IPS-NIHi11 (cell line): ENCODE measurements at regions not wholly inside any gene's neighbourhood (a gene's known extent, or its start where the extent isn't known, plus 50 kb on each side); places are given as distances from the start of the nearest gene placed in this dataset.
"Not testable (repeated sequence)": the region's sequence is repeated elsewhere in the genome, so short reads cannot be mapped to it uniquely, and the experiment has no call there.

ENCODE experiments used
- DNase-seq: peaks from one replicate; pipeline ENCODE4 v3.0.0; 2012; ENCODE audit warnings: mixed read lengths, low spot score

DNA sequence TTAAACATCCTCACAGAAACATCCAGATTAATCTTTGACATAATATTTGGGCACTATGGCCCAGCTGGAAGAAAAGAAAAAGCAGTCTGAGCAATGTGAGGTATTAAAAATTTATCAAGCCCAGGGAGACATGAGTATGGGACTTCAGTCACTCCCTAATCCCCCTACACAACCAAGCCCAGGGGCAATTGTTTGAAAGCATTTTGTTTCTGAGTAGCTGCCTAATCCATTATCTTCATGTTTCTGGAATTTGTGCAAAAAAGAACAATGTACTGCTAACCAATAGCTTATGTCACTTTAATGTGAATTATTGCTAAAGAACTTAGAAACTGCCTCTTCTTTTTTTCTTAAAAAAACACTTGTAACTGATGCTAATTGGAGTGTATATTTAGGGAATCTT is 360.7 kb downstream of the TEX13C start:
- DNase-seq = no peak

DNA sequence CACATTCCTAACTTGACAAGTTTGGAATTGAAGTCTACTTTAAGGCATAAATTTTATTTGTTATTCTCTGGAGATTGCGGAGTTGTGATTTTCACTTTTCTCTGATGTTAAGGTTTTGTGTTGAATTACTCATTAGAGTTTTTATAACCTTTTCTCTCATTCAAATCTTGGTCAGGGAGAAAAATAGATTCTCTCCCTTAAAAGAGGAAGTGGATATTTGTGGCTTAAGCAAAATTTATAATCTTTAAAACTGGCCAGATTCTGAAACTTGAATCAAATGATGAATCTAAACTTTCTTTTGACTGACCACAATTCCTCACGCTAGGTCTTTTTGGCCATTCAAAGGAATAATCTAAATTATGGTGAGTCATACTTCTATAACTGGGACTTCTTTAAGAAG is 361.4 kb downstream of the TEX13C start:
- no peak for DNase-seq

DNA sequence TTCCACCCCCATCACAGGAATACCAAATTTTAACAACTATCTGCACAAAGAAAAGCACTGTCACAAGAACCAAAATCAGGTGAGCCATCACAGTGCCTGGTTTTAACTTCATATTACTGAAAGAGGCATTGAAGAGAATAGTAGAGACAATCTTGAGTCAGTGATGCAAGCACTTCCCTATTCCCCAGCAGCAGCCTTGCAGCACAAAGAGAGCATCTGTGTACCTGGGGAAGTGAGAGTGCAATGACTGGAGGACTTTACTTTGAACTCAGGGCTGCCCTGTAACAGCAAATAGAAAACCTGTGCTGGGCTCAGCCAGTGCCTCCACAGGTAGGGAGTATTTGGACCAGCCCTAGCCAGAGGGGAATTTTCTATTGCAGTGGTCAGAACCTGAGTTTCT is 361.8 kb downstream of the TEX13C start:
- DNase-seq = no peak

DNA sequence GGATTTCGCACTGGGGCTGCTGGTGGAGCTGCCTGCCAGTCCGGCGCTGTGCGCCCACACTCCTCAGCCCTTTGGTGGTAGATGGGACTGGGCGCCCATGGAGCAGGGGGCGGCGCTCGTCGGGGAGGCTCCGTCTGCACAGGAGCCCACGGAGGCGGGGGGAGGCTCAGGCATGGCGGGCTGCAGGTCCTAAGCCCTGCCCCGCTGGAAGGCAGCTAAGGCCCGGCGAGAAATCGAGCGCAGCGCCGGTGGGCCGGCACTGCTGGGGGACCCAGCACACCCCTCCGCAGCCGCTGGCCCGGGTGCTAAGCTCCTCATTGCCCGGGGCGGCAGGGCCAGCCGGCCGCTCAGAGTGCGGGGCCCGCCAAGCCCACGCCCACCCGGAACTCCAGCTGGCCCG is 370.9 kb downstream of the TEX13C start:
- not testable (repeated sequence) for DNase-seq

DNA sequence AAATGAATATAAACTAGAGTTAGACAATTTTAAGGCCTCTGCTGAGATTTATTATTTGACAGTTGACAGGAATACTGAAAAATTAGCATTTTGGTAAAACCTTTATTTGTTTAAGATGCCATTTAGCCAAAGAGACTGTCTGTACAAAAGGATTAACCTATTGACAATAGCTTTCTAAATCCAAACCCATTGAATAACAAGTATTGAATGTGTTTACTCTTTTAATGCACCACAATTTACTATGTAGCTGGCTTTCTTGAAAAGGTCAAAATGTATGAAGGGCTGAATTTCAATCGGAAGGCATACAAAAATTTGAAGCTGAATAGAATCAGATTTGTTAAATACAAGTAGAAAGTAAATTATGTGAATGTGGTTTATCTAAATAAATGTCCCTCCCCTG is 374.5 kb downstream of the TEX13C start:
- DNase-seq = no peak

DNA sequence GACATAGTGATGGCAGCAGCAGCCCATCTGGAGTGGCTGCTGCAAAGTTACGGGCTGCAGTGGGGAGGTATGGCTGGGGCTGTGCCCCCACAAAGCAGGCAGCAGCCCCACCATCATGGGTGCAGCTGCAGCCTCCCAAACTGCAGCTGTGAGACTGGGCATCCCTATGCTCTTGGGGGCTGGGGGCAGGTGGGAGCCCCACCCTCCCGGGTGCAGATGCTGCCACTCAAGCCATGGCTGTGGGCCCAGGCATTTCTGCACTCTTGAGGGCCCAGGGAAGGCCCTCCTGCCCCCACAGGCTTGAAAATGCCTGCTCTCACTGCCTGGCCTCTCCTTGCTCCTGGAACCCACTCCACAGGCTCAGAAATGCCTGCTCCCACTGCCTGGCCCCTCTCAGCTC is 389.4 kb downstream of the TEX13C start:
- DNase-seq = no peak

DNA sequence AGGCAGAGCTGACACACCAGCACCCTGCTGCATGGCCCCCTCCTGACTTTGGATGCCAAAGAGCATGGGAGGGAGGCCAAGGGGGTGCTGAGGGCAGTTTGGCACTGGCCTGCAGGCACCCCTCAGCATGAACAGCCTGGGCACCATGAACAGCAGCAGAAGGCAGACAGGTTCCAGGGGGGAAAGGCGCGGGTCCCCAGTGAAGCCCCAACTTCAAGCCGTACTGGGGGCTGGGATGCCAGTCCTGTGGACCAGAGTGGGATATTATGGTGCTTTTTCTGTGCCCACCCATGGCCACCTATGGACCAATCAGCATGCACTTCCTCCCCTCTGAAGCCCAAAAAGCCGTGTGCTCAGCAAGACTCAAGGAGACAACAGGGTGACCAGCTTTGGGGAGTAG is 389.9 kb downstream of the TEX13C start:
- DNase-seq = no peak

DNA sequence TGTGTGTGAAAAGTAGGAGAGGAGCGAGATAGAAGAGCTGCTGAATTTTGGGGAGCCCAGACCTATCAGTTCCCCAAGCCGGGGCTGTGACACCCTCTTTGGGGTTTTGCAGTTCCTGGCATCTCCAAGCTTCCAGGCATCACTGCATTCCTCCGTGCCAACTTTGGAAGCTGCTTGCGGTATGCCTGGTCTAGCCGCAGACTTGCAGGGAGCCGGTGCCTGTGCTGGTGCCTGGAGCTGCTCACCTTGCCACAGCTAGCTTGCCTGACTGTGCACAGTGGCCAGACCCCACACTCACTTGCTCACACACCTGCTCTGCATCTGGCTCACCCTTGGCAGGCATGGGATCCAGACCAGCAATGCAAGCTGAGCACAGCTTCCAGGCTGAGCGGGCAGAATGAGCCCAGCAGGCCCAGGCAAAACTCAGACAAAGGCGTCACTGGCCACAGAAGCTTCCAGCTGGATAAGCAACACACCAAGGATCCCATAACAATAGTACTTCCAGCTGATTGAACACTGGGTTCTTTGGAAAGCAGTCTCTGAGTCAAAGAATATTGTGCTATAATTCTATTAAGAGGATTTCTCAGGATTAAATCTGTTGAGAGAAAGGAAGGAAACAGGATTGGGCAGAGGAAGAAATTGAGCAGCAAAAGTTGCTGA is 390.9 kb downstream of the TEX13C start:
- no peak for DNase-seq

DNA sequence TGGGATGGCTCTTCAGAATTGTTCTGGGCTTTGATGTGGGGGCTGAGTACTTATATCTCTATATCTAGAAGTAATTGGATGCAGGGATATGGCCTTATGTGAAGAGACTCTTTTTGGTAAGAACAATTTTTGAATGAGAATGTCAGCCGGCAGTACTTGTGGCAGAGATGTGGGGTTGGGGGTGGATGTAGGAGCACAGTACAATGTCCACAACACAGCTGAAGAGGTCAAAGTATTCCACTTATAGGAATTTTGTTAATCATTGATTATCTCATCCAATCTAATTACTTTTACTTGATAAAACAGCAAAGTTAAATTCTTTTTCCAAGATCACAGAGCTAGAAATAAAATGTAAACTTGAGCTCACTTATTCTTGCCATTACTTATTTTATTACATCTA is 391.4 kb downstream of the TEX13C start:
- DNase-seq = no peak

DNA sequence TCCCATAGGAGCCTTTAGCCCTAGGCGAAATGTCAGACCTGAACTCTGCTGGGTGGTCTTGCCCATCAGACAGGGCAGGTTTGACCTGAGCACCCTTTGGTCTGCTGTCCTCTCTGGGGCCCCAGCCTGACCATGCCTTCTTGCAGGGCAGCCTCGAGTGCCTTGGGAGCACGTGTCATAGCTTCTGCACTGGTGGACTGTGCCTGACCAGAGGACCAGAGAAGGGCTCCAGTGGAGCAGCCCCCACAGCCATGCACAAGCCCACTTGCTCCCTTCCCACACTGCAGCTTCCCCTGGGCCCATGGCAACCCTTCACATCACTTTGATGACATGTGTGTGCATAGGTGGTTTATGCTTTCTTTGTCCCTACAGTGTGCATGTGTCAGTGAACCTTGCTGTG is 394.0 kb downstream of the TEX13C start:
- no peak for DNase-seq

DNA sequence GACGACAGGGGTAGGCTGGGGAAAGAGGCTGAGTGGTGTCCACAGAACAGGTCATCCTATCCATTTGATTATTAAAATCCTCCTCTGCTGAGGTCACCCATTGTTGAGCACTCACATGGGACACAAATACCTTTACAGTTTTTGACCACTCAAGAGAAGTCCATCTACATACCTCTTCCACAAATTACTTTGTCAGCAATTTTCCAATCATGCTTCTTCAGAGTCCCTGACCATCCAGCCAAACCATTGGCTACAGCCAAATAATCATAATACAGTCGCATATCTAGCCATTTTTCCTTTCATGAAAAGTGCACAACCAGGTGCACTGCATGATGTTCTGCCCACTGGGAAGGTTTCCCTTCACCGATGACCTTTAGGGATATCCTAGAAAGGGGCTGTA is 407.4 kb downstream of the TEX13C start:
- DNase-seq = no peak

DNA sequence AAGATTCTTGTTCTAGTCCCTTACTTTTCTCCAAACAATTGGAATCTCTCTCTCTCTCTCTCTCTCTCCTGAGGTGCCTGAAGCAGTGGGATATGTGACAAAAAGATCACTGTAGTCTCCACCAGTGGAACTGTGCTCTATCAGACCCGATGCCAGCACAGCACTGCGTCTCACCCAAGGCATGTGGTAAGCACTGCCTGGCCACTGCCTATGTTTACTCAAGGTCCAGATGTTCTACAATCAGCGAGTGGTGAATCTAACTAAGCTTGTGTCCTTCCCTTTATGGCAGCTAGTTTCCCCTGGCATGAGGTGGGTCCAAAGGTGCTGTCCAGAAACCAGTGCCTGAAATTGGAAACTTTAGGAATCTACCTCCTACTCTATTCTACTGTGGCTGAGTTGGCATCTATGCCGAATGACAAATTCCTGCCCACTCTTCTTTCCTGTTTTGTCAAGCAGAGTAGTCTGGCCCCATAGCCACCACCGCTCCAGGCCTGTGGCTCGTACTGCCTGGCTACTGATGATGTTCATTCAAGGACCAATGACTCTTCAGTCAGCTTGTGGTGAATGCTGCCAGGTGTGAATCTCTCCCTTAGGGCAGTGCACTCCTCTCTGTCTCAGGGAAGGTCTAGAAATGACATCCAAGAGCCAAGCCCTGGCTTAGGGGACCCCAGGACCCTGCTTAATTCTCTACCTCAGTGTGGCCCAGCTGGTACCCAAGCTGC is 416.5 kb downstream of the TEX13C start:
- no peak for DNase-seq

DNA sequence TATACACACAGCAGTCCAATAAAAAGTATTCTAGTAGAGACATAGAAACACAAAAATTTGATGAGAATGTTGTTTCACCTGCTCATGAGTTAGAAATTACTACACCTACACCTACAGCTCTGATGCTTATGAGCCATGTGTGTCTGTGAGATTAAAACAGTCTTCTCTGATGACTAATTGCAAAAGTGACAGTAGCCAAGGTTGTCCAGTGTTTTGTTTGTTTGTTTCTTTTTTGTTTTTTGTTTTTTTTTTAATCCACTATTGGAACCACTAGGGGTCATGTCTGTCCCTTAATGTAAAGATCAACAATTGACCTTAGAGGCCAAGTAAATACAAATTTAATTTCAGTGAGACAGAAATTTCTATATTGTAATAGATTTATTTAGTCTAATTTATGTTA is 423.1 kb downstream of the TEX13C start:
- no peak for DNase-seq

DNA sequence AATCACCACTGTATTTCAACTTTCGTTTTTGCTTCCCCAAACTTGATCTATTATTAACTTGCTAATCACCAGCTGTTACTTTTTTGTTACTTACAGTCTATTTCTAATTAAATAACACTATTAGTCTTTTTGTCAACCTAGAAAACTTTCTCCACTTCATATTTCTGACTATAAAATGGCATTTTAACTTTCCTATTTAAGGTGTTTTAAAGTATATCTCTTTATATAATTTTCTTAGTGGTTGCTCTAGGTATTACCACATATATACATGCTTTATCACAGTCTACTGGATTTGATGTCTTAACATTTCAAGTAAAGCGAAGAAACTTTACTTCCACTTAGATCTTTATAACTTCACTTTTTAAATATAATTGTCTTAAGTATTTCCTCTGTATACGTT is 421.2 kb downstream of the DCAF12L2 start:
- DNase-seq = no peak

DNA sequence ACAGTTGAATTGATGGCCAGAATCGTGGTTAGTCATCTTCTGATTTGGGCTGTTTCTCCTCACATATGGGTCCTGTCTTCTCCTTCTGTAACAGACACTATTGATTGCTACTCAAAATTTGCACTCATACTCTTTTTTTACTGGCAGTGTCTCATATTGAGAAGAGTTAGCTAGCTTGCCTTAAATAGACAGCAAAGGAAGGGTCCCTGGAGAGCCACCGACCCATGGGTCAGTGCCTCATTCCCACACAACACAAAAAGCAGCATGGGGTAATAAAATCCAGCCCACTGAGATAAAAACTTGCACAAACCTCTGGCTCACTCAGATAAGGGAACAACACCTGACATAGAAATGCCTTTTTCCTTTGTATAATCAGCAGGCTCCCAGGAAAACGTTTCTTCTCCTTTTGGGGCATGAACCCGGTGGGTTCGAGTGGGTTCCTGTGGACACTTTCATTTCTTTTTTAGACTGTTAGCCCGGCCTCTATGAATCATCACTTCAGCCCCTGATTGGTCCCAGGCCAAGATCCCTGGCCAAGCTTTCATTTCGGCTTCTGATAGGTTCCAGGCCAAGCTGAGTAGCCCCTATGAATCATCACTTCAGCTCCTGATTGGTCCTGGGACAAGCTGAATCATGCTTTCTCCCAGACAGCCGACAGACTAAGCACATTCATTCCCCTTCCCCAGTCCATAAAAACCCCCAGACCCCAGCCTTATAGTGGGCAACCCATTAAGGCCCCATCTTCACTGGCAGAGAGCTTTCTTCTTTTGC is 408.1 kb downstream of the DCAF12L2 start:
- no peak for DNase-seq

DNA sequence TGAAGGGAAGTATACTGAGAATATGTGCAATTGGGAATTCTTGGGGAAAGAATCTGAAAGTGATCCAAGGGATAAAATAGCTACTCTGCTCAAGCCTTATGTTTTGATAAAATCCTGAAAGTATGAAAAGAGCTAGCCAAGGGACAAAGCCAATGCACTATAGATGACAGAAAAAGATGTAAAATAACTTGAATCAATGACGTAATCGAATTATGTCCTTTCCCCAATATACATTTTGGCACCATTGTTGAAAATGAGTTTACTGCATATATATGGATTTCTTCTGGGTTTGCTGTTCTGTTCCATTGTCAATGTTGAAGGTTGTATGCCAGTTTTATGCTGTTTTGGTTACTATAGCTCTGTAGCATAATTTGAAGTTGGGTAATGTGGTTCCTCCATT is 407.3 kb downstream of the DCAF12L2 start:
- DNase-seq = no peak

DNA sequence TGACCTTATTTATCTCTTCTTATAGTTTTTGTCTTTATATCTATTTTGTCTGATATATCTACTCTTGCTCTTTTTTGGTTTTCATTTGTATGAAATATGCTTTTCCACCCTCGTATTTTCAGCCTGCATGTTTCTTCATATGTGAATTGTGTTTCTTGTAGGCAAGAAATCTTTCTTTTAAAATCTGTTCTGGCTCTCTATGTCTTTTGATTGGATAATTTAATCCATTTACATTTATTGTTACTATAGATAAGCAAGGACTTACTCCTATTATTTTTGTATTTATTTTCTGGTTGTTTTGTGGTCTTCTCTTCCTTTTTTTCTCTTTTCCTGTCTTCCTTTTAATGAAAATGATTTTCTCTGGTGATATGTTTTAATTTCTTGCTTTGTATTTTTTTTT is 403.1 kb downstream of the DCAF12L2 start:
- DNase-seq = no peak

DNA sequence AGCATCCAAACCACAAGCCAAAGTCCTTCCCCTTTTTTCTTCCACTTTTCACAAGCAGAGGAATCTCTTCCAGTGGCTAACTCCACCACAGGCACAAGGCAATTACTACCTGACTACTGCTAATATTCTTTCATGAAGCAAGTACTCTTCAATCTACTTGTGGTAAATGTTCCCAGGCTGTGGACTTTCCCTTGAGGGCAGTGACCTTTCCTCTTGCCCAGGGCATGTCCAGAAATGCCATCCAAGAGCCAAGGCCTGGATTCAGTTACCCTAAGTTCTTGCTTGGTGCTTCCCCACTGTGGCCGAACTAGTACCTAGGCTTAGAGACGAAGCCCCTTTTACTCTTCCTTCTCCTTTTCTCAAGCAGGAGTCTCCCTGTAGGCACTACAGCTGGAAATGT is 400.7 kb downstream of the DCAF12L2 start:
- no peak for DNase-seq

DNA sequence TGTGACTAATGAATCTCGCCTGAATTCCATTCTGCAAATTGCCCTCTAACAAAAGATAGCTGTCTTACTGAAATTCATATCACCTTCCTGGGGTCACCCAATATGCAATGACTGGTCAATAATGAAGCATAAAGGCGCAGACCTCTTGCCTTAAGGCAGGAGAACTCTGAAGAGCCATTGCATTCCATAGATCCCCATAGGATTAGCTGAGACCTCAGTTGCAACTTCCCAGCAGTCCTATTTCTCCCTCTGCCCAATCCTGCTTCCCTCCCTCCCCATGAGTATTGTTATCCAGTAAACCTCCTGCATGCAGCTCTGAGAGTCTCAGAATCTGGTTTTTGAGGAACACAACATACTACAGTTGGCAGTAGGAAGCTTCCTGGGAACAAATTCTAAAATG is 396.5 kb downstream of the DCAF12L2 start:
- DNase-seq = no peak

DNA sequence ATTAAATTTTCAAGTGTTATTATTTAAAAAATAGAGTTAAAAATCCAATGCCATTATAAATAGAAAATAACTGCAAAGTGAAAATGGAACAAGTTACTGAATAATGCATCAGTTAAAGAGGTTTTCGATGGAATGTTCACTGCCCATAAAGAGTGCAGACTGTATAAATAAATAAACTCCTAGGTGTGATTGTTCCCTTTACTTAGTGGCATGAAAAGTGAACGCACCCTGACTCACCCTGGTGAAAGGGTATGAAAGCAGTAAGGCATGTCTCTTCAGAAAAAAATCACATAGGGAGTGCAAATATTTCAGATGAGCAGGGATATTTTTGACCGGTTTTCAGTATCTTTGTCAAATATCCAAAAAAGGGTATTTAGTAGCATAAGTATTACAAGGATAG is 387.8 kb downstream of the DCAF12L2 start:
- no peak for DNase-seq

DNA sequence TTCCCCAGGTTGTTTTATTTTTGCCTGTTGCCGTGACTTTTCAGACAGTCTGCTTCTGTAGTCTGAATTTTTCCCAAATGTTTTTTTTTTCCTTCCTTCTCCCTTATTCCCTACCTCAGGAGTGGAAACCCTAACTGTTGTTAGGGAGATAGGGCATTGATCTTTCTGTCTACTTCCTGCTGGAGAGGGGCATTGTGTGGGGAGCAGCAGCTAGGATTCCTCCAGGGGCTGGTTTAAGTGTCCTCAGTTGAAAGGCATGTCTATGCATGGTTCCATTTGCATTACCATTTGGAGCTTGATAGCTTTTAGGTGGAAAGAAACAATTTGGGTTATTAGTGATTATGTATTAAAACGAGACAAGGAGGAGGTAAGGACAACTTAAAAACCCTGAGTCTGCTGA is 383.9 kb downstream of the DCAF12L2 start:
- peak; percentile 3 for DNase-seq

DNA sequence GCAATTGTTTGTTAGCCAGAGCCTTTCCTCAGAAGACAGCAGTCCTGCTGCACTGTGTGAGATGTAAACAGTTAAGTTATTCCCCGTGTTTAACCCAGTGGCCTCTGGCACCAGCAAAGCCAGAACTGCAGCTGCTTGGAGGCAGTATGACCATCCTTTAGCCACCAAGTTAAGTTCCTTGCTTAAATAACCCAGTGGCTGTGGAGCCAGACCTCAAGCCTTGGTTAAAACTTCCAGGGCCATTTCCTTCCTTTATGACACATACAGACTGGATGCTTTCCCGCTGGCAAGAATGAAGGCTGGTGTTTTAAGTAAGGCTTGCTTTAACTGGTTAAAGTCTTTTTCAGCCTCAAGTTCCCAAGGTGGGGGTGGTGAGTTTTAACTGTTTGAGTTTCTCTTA is 379.8 kb downstream of the DCAF12L2 start:
- no peak for DNase-seq

DNA sequence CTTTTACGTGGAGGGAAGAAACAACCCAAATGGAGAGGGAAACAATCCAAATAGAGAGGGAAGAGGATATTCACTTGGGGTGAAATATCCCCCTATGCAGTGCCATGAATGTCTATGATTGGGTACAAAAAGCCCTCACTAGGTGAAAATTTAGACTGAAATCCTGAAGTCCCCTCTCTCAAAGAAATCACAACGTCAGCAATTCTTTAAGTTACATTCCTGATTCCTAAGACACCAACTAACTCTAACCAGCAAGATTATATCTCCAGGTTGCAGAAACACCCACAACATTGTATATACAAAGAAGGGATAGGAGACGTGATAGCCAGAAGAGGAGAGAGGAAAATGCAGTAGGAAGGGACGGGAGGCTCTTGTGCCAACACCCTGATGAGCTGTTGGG is 374.3 kb downstream of the DCAF12L2 start:
- DNase-seq = no peak
